ENCODE measurements at regions not wholly inside any gene's neighbourhood (a gene's known extent, or its start where the extent isn't known, plus 50 kb on each side); places are given as distances from the start of the nearest gene placed in this dataset.

- no peaks in the 10 kb centered on the region for H3K4me1 Mint-ChIP-seq
- intact Hi-C loops (cut with micrococcal nuclease): no loop called here
- POLR2A ChIA-PET (ENCODE audit: partially characterized antibody): no interaction called here
- Histone ChIP-seq H3K36me3 (ENCODE audit: insufficient read depth, low read length) (no peaks in the 10 kb centered on the region), H3K27me3 (ENCODE audit: insufficient read depth, low read length) (no peaks in the 10 kb centered on the region), H3K4me3 (ENCODE audit: low read length in 2 of 2) (no peak overlapping the region), H3K9me3 (ENCODE audit: control insufficient read depth in 1 of 2, low read length in 2 of 2) (no peaks in the 10 kb centered on the region), H3K27ac (ENCODE audit: low read depth, low read length) (no peak overlapping the region), H3K4me1 (ENCODE audit: insufficient read depth, low read length) (no peaks in the 10 kb centered on the region)
- H3K9me3 Mint-ChIP-seq: peaks cover 0 to 11% (median 6%) of the 10 kb centered on the region in 8 donors
- CTCF ChIA-PET (ENCODE audit: partially characterized antibody): no interaction called here
- H3K36me3 Mint-ChIP-seq: no peaks in the 10 kb centered on the region
- H3K27ac Mint-ChIP-seq: no peak overlapping the region
- no peaks in the 10 kb centered on the region for H3K27me3 Mint-ChIP-seq
- no peak overlapping the region for H3K4me3 Mint-ChIP-seq
- DNase-seq: peak in 1 of 5 donors; percentile 18
These were observed 1571.8 kb downstream of the STIM2 start for GRCh38 chr4:28432348-28433025.

GRCh38 chr4:28435314-28435713 is 1574.7 kb downstream of the STIM2 start:
- ChIA-PET POLR2A (ENCODE audit: partially characterized antibody) (no interaction called here), CTCF (ENCODE audit: partially characterized antibody) (no interaction called here)
- no peaks in the 10 kb centered on the region for H3K4me1 Mint-ChIP-seq
- peaks cover 0 to 14% (median 4%) of the 10 kb centered on the region in 8 donors for H3K9me3 Mint-ChIP-seq
- intact Hi-C loops (cut with micrococcal nuclease): no loop called here
- Histone ChIP-seq H3K9me3 (ENCODE audit: control insufficient read depth in 1 of 2, low read length in 2 of 2) (no peaks in the 10 kb centered on the region), H3K36me3 (ENCODE audit: insufficient read depth, low read length) (no peaks in the 10 kb centered on the region), H3K27me3 (ENCODE audit: insufficient read depth, low read length) (no peaks in the 10 kb centered on the region), H3K27ac (ENCODE audit: low read depth, low read length) (no peak overlapping the region), H3K4me3 (ENCODE audit: low read length in 2 of 2) (no peak overlapping the region), H3K4me1 (ENCODE audit: insufficient read depth, low read length) (no peaks in the 10 kb centered on the region)
- DNase-seq: no peak
- H3K36me3 Mint-ChIP-seq: no peaks in the 10 kb centered on the region
- no peak overlapping the region for H3K27ac Mint-ChIP-seq
- H3K4me3 Mint-ChIP-seq: no peak overlapping the region
- no peaks in the 10 kb centered on the region for H3K27me3 Mint-ChIP-seq

GRCh38 chr4:28436191-28437080 is 1575.8 kb downstream of the STIM2 start:
- no peak overlapping the region for H3K27ac ChIP-seq (ENCODE audit: low read depth, low read length)
- POLR2A ChIA-PET (ENCODE audit: partially characterized antibody): no interaction called here
- no peak overlapping the region for H3K4me3 ChIP-seq (ENCODE audit: low read length in 2 of 2)
- H3K36me3 ChIP-seq (ENCODE audit: insufficient read depth, low read length): no peaks in the 10 kb centered on the region
- DNase-seq: no peak
- Mint-ChIP-seq H3K27ac (no peak overlapping the region), H3K9me3 (peaks cover 0 to 11% (median 4%) of the 10 kb centered on the region in 8 donors), H3K36me3 (no peaks in the 10 kb centered on the region), H3K4me1 (no peaks in the 10 kb centered on the region), H3K27me3 (no peaks in the 10 kb centered on the region), H3K4me3 (no peak overlapping the region)
- no peaks in the 10 kb centered on the region for H3K9me3 ChIP-seq (ENCODE audit: control insufficient read depth in 1 of 2, low read length in 2 of 2)
- intact Hi-C loops (cut with micrococcal nuclease): no loop called here
- CTCF ChIA-PET (ENCODE audit: partially characterized antibody): no interaction called here
- H3K27me3 ChIP-seq (ENCODE audit: insufficient read depth, low read length): no peaks in the 10 kb centered on the region
- no peaks in the 10 kb centered on the region for H3K4me1 ChIP-seq (ENCODE audit: insufficient read depth, low read length)

- Histone ChIP-seq H3K4me3 (ENCODE audit: low read length in 2 of 2) (no peak overlapping the region), H3K36me3 (ENCODE audit: insufficient read depth, low read length) (no peaks in the 10 kb centered on the region), H3K27me3 (ENCODE audit: insufficient read depth, low read length) (no peaks in the 10 kb centered on the region), H3K9me3 (ENCODE audit: control insufficient read depth in 1 of 2, low read length in 2 of 2) (no peaks in the 10 kb centered on the region), H3K27ac (ENCODE audit: low read depth, low read length) (no peak overlapping the region), H3K4me1 (ENCODE audit: insufficient read depth, low read length) (no peaks in the 10 kb centered on the region)
- ChIA-PET POLR2A (ENCODE audit: partially characterized antibody) (no interaction called here), CTCF (ENCODE audit: partially characterized antibody) (no interaction called here)
- no peaks in the 10 kb centered on the region for H3K4me1 Mint-ChIP-seq
- no peak overlapping the region for H3K4me3 Mint-ChIP-seq
- intact Hi-C loops (cut with micrococcal nuclease): no loop called here
- no peak overlapping the region for H3K27ac Mint-ChIP-seq
- DNase-seq: no peak
- no peaks in the 10 kb centered on the region for H3K27me3 Mint-ChIP-seq
- no peaks in the 10 kb centered on the region for H3K36me3 Mint-ChIP-seq
- H3K9me3 Mint-ChIP-seq: peaks cover 3 to 18% (median 5%) of the 10 kb centered on the region in 8 donors
These were observed 1582.7 kb downstream of the STIM2 start for GRCh38 chr4:28443371-28443770.

- no peaks in the 10 kb centered on the region for H3K27me3 Mint-ChIP-seq
- H3K4me3 Mint-ChIP-seq: no peak overlapping the region
- Histone ChIP-seq H3K27ac (ENCODE audit: low read depth, low read length) (no peak overlapping the region), H3K4me3 (ENCODE audit: low read length in 2 of 2) (no peak overlapping the region), H3K4me1 (ENCODE audit: insufficient read depth, low read length) (no peaks in the 10 kb centered on the region), H3K9me3 (ENCODE audit: control insufficient read depth in 1 of 2, low read length in 2 of 2) (no peaks in the 10 kb centered on the region), H3K36me3 (ENCODE audit: insufficient read depth, low read length) (no peaks in the 10 kb centered on the region), H3K27me3 (ENCODE audit: insufficient read depth, low read length) (no peaks in the 10 kb centered on the region)
- ChIA-PET POLR2A (ENCODE audit: partially characterized antibody) (no interaction called here), CTCF (ENCODE audit: partially characterized antibody) (no interaction called here)
- H3K9me3 Mint-ChIP-seq: peaks cover 3 to 18% (median 4%) of the 10 kb centered on the region in 8 donors
- no peaks in the 10 kb centered on the region for H3K4me1 Mint-ChIP-seq
- DNase-seq: no peak
- H3K36me3 Mint-ChIP-seq: no peaks in the 10 kb centered on the region
- intact Hi-C loops (cut with micrococcal nuclease): no loop called here
- H3K27ac Mint-ChIP-seq: no peak overlapping the region
These were observed 1583.3 kb downstream of the STIM2 start for GRCh38 chr4:28443801-28444412.

GRCh38 chr4:28444886-28445496 is 1584.3 kb downstream of the STIM2 start:
- no peak for DNase-seq
- Histone ChIP-seq H3K4me1 (ENCODE audit: insufficient read depth, low read length) (no peaks in the 10 kb centered on the region), H3K9me3 (ENCODE audit: control insufficient read depth in 1 of 2, low read length in 2 of 2) (no peaks in the 10 kb centered on the region), H3K27ac (ENCODE audit: low read depth, low read length) (no peak overlapping the region), H3K4me3 (ENCODE audit: low read length in 2 of 2) (no peak overlapping the region), H3K27me3 (ENCODE audit: insufficient read depth, low read length) (no peaks in the 10 kb centered on the region), H3K36me3 (ENCODE audit: insufficient read depth, low read length) (no peaks in the 10 kb centered on the region)
- Mint-ChIP-seq H3K27ac (no peak overlapping the region), H3K4me3 (no peak overlapping the region), H3K27me3 (no peaks in the 10 kb centered on the region), H3K36me3 (no peaks in the 10 kb centered on the region), H3K9me3 (peaks cover 3 to 20% (median 5%) of the 10 kb centered on the region in 8 donors), H3K4me1 (no peaks in the 10 kb centered on the region)
- ChIA-PET CTCF (ENCODE audit: partially characterized antibody) (no interaction called here), POLR2A (ENCODE audit: partially characterized antibody) (no interaction called here)
- intact Hi-C loops (cut with micrococcal nuclease): no loop called here

GRCh38 chr4:28449085-28449484 is 1588.4 kb downstream of the STIM2 start:
- no peaks in the 10 kb centered on the region for H3K4me1 ChIP-seq (ENCODE audit: insufficient read depth, low read length)
- Mint-ChIP-seq H3K36me3 (no peaks in the 10 kb centered on the region), H3K4me3 (no peak overlapping the region), H3K27me3 (no peaks in the 10 kb centered on the region), H3K9me3 (peaks cover 0 to 25% (median 5%) of the 10 kb centered on the region in 8 donors), H3K27ac (no peak overlapping the region), H3K4me1 (no peaks in the 10 kb centered on the region)
- no peaks in the 10 kb centered on the region for H3K36me3 ChIP-seq (ENCODE audit: insufficient read depth, low read length)
- intact Hi-C loops (cut with micrococcal nuclease): no loop called here
- no peaks in the 10 kb centered on the region for H3K9me3 ChIP-seq (ENCODE audit: control insufficient read depth in 1 of 2, low read length in 2 of 2)
- H3K27me3 ChIP-seq (ENCODE audit: insufficient read depth, low read length): no peaks in the 10 kb centered on the region
- CTCF ChIA-PET (ENCODE audit: partially characterized antibody): no interaction called here
- no peak for DNase-seq
- no peak overlapping the region for H3K27ac ChIP-seq (ENCODE audit: low read depth, low read length)
- POLR2A ChIA-PET (ENCODE audit: partially characterized antibody): no interaction called here
- no peak overlapping the region for H3K4me3 ChIP-seq (ENCODE audit: low read length in 2 of 2)

Measured in CD4-positive, alpha-beta memory T cell (primary cell).